GM12865 (cell line): ENCODE measurements at regions not wholly inside any gene's neighbourhood (a gene's known extent, or its start where the extent isn't known, plus 50 kb on each side); places are given as distances from the start of the nearest gene placed in this dataset.

ENCODE experiments used
- DNase-seq: peaks from one replicate; pipeline ENCODE4 v3.0.0; 2010; ENCODE audit warnings: low read depth
- H3K4me3 ChIP-seq: 2 replicates; pipeline ENCODE4 v1.5.1; 2011; ENCODE audit warnings: mild to moderate bottlenecking, low read depth, low read length, control low read depth
- CTCF ChIP-seq: IDR thresholded peaks from 2 replicates; pipeline ENCODE4 v1.5.1; 2011; ENCODE audit warnings: low read length, control low read depth, low read depth, inconsistent platforms; ENCODE audit not compliant: insufficient read depth; ENCODE audit errors: missing control alignments

DNA sequence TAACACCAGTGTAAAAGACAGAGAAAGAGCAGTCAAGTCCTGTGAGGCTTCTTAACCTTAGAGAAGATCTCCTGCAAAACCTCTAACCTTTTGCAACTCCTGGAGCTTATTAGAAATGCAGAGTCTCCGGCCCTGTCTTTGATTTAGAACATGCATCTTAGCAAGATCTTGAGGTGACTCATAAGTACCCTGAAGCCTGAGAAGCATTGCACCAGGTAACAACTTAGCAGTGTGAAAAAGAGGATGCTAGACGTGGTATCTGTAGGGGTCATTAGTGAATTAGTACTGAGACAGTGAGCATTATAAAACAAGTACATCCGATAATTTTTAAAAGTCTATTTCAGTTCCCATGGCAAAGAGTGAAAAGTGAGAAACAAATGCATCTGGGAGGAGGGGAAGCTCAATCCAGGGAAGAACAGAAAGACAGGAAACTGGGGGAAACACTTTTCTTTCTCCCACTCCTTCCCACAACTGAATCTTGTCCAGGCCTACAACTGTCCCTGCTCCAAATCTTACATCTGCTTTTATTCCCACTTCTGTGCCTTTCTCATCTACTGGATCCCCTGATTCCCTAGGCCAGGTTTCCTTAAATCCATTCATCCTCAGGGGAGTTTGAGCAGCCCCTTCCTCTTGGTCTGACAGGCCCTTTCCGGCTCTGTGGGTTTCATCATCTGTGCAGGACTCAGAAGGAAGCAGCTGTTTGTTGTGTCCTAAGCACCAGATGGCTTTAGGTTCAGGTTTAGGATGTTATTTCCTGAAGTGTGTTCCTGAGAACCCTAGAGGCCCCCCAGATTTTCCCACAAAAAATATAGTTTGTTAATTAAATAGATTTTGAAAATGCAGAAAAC lies 128.1 kb upstream of the IL12A start:
- TF ChIP-seq CTCF, result no peak
- H3K4me3 ChIP-seq, result no peak overlapping the region
- peak; percentile 22 for DNase-seq

DNA sequence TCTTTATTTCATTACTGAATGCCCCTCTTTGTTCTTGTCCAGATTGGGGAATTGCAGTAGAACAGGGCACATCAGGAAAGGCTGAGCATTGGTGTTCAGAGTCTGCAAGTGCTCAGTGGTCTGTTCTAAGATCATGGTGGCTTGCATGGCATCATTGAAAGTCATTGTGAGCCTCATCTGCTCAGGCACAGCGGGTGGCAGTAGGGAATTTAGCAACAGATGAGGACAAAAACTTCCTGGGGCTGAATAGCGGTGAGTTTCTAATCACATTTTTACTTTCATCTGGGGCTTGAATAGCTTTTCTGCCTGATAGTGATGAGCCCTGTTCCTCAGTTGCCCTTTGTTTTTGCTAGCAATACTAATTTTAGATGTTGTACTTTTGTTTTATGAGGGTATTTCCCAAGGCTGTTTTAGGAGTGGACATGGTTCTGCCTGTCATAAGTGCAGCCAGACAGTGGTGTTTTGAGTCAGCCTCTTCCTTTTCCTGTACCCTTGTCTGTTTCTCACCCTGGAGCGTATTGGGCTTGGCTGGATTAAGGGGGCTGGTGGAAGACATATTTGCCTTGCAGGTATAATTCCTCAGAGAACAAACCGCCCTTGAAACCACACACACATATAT lies 127.2 kb upstream of the IL12A start:
- DNase-seq, result peak; percentile 79
- TF ChIP-seq CTCF, result no peak
- H3K4me3 ChIP-seq, result no peak overlapping the region

DNA sequence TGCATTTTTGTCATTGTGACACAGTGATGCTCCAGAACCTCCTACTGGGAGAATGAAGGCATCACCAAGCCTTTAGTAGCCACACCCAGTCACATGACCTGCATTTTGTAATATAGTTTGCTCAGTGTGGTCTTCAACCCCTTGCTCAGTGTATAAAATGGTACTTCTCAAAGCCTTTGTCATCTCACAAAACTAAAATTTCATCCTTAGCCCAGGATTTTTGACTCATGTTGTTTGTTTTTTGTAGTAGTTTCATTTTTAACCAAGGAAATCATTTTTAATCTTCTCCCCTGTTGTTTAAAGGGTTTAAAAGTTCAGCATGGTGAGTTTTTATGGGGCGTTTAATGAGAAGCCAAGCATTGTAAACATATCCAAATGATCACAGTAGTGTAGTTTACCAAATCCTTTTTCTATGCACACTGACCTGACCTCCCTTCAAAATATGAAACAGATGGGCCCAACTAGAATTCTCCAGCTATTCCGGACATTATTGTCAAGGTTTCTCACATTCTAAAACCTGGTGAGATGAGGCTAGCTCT lies 123.5 kb upstream of the IL12A start:
- TF ChIP-seq CTCF, result no peak
- no peak for DNase-seq
- no peak overlapping the region for H3K4me3 ChIP-seq

GRCh38 chr3:159866201-159866746 lies 122.4 kb upstream of the IL12A start:
- DNase-seq, result no peak
- no peak overlapping the region for H3K4me3 ChIP-seq
- no peak for TF ChIP-seq CTCF

DNA sequence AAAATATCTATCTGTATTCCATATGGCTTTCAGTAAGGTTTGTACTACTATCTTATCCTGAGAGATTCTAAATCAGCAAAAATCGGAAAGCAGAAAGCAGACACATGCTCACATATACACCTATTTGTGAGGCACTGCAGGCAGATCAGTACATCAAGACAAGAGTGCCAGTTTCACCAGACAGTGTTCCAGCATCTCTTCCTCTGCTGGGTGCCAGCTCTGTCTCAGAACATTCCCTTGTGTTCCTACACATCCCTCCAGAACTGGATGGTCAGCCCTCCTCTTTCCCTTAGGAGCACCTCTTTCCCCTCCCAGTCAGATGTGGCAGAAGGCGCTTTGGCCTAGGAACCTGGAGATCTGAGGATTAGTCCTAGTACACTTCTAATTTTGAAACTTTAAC lies 121.3 kb upstream of the IL12A start:
- DNase-seq, result no peak
- no peak overlapping the region for H3K4me3 ChIP-seq
- TF ChIP-seq CTCF, result no peak

DNA sequence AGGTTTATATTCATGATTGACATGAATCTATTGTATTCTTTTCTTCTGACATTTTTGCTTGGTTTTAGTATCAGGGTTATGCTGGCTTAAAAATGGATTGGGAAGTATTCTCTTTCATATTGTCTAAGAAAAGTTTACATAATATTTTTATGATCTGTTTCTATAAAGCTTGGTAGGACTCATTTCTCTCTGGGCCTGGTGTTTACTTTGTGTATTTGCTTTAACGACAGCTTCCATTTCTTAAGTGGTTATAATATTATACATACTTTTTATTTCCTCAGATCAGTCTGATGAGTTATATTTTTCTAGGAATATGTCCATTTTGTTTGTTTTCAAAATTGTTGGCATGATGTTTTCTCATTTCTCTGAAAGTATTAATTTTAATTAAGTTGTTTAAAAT lies 117.9 kb upstream of the IL12A start:
- TF ChIP-seq CTCF, result no peak
- H3K4me3 ChIP-seq, result no peak overlapping the region
- DNase-seq, result no peak
